WERI-Rb-1 (cell line): ENCODE measurements at regions not wholly inside any gene's neighbourhood (a gene's known extent, or its start where the extent isn't known, plus 50 kb on each side); places are given as distances from the start of the nearest gene placed in this dataset.
A peak's percentile ranks its signal among the peaks of the same experiment; 100 is the strongest.

ENCODE experiments used
- DNase-seq: peaks from one replicate; pipeline ENCODE4 v3.0.0-alpha.2; 2020
- H3K27ac ChIP-seq: fragments of 250-450 bp; sonication (Bioruptor Pico); 2 replicates; pipeline ENCODE4 v1.5.1; 2020; ENCODE audit warnings: mild to moderate bottlenecking, moderate library complexity
- H3K27me3 ChIP-seq: fragments of 250-450 bp; sonication (Bioruptor Pico); 2 replicates; pipeline ENCODE4 v1.5.1; 2021; ENCODE audit warnings: mild to moderate bottlenecking, low read depth, moderate library complexity; ENCODE audit not compliant: insufficient read depth, severe bottlenecking
- H3K36me3 ChIP-seq: fragments of 250-450 bp; sonication (Bioruptor Pico); 2 replicates; pipeline ENCODE4 v1.5.1; 2020; ENCODE audit warnings: mild to moderate bottlenecking, moderate library complexity
- H3K4me3 ChIP-seq: 2 replicates; pipeline ENCODE4 v1.5.1; 2011; ENCODE audit warnings: low read depth, mild to moderate bottlenecking, control low read depth, low read length
- H3K9me3 ChIP-seq: fragments of 250-450 bp; sonication (Bioruptor Pico); 2 replicates; pipeline ENCODE4 v1.5.1; 2021; ENCODE audit warnings: mild to moderate bottlenecking, moderate library complexity; ENCODE audit not compliant: severe bottlenecking
- CTCF ChIP-seq: IDR thresholded peaks from 2 replicates; pipeline ENCODE4 v1.5.1; 2011; ENCODE audit warnings: low read depth, mild to moderate bottlenecking, control low read depth, inconsistent platforms, low read length

- peak overlapping the region; percentile 72 for H3K4me3 ChIP-seq
- TF ChIP-seq CTCF, result peak; percentile 66
- no peaks in the 10 kb centered on the region for H3K36me3 ChIP-seq
- peaks cover 3% of the 10 kb centered on the region for H3K9me3 ChIP-seq
- H3K27ac ChIP-seq, result no peak overlapping the region
- no peaks in the 10 kb centered on the region for H3K27me3 ChIP-seq
- DNase-seq, result peak; percentile 88
These were observed 50.7 kb upstream of the PAIP2B start for GRCh38 chr2:71277536-71278103.

- DNase-seq, result no peak
- no peak for TF ChIP-seq CTCF
- Histone ChIP-seq H3K9me3 (peaks cover 3% of the 10 kb centered on the region), H3K4me3 (peak overlapping the region; percentile 72), H3K36me3 (no peaks in the 10 kb centered on the region), H3K27me3 (no peaks in the 10 kb centered on the region), H3K27ac (peak overlapping the region; percentile 73)
These were observed 50.2 kb upstream of the PAIP2B start for GRCh38 chr2:71277147-71277475.

DNA sequence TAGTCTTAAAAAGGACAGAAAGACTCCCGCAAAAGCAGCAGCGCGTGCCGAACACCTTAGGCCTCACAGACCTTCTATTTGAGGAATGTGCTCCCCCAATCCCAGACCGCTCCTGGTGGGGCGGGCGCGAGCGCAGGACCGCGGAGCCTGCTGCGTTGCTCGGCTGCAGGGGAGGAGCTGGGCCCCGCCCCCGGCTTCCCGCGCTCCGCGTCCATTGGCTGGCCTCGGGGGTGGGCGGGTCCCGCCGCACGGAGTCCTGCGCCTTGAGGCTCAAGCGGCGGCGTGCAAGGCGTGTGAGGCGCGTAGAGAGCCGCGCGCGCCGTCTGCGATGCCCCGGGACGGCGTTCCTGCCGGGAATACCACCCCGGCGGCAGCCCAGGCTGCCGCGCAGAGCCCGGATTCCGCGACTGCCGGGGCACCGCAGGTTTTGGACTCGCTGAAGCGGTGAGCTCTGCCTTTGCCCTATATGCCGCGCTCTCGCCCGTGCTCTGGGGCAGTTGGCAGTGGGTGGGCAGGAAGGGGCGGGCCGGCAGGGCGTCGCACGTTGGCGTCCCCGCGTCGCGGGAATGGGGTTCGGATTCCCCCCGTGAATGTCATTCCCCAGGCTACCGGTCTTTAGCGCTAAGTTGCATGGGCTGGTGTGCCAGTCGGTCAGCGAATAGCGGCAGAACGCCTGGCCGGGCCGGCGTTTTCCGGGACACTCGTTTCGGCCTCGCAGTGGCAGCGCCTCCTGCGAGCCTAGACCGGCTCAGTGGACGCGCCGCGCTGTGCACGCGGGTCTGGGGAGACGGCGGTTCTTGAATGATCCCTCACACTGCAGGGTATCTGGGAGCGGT lies 49.6 kb upstream of the PAIP2B start:
- Histone ChIP-seq H3K9me3 (peaks cover 3% of the 10 kb centered on the region), H3K27ac (peak overlapping the region; percentile 73), H3K36me3 (no peaks in the 10 kb centered on the region), H3K4me3 (peak overlapping the region; percentile 72), H3K27me3 (no peaks in the 10 kb centered on the region)
- peak; percentile 30; the same call in 1 of the 2 replicates for TF ChIP-seq CTCF
- DNase-seq, result peak; percentile 97
